PC-3 (cell line): ENCODE measurements at regions not wholly inside any gene's neighbourhood (a gene's known extent, or its start where the extent isn't known, plus 50 kb on each side); places are given as distances from the start of the nearest gene placed in this dataset.

ENCODE experiments used
- CTCF ChIP-seq: fragments of 300-600 bp; sonication (generic); conservative IDR thresholded peaks from 2 replicates; pipeline ENCODE4 v1.5.1; 2017; ENCODE audit warnings: antibody characterized with exemption, low read depth, mild to moderate bottlenecking, low read length
- EZH2 ChIP-seq: fragments of 300-600 bp; sonication (generic); IDR thresholded peaks from one replicate; pipeline ENCODE4 v1.6.1; 2017; ENCODE audit warnings: antibody characterized with exemption, mild to moderate bottlenecking, low read length; ENCODE audit not compliant: unreplicated experiment
- EZH2phosphoT487 ChIP-seq: fragments of 300-600 bp; sonication (generic); IDR thresholded peaks from 2 replicates; pipeline ENCODE4 v1.6.1; 2018; ENCODE audit warnings: mild to moderate bottlenecking, antibody characterized with exemption, low read length, borderline replicate concordance

DNA sequence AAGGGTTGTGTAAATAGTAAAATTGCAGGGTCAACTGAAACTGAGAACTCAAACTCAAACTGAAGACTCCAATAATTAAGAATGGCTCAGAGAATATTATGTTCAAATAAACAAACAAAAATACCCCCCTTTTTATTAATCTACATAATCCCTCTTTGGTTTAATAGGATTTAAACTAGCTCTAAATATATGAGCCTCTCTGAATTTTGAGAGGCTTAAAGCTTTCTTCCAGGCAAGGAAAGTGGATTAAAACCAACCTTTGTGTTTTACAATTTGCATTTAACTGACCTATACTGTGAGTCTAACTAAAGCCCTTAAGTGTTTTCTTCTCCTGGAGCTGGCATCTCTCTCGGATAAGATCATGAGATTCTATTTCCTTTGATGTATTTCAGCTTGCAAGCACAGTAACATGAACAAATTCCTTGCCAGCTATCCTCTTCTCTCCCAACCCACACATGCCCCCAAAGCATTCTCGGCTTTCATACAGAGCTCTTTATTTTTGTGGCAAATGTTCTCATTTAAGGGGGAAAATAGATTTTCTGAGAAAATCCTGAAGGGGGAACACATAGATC is 1310.8 kb upstream of the AGA start:
- TF ChIP-seq CTCF (no peak), EZH2 (no peak), EZH2phosphoT487 (no peak)
